ENCODE measurements at regions not wholly inside any gene's neighbourhood (a gene's known extent, or its start where the extent isn't known, plus 50 kb on each side); places are given as distances from the start of the nearest gene placed in this dataset.

DNA sequence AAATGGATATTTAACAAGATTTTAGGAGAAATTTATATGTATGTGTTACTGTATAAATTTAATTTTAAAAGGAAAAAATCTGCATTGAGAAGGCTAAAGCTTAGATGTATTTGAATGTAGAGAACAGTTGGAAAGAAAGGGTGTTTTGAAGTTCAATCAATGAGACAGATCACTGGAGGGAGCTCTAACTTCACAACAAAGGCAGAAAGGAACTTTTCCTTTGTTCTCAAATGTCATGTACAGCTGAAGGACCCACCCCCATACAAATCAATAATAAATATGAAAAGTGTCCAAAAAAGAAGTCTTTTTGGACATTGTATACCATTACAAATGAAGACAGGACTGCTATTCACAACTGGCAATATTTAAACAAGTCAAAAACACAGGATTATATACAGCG is 403.4 kb downstream of the DNAJB9 start:
- intact Hi-C loops (cut with micrococcal nuclease) = no loop called here
- H2AFZ ChIP-seq (ENCODE audit: insufficient read depth, low read depth, low read length, poor library complexity, severe bottlenecking) = no peak overlapping the region
- no peak overlapping the region for H3K27ac Mint-ChIP-seq
- no peaks in the 10 kb centered on the region for H3K9me3 ChIP-seq (replicated peaks in 1 of 2; ENCODE audit: control insufficient read depth in 1 of 2, insufficient read depth in 1 of 2, low read length in 2 of 2)
- no peak overlapping the region for H3K4me2 ChIP-seq (replicated peaks; ENCODE audit: extremely low read depth, low read length, poor library complexity, severe bottlenecking)
- H3K36me3 Mint-ChIP-seq = no peaks in the 10 kb centered on the region
- H3K36me3 ChIP-seq (replicated peaks in 1 of 2; ENCODE audit: control insufficient read depth in 1 of 2, insufficient read depth in 2 of 2, low read length in 2 of 2) = no peaks in the 10 kb centered on the region
- H3K27ac ChIP-seq (ENCODE audit: low read depth in 1 of 2, low read length in 2 of 2) = no peak overlapping the region
- TF ChIP-seq, protein P1, sequence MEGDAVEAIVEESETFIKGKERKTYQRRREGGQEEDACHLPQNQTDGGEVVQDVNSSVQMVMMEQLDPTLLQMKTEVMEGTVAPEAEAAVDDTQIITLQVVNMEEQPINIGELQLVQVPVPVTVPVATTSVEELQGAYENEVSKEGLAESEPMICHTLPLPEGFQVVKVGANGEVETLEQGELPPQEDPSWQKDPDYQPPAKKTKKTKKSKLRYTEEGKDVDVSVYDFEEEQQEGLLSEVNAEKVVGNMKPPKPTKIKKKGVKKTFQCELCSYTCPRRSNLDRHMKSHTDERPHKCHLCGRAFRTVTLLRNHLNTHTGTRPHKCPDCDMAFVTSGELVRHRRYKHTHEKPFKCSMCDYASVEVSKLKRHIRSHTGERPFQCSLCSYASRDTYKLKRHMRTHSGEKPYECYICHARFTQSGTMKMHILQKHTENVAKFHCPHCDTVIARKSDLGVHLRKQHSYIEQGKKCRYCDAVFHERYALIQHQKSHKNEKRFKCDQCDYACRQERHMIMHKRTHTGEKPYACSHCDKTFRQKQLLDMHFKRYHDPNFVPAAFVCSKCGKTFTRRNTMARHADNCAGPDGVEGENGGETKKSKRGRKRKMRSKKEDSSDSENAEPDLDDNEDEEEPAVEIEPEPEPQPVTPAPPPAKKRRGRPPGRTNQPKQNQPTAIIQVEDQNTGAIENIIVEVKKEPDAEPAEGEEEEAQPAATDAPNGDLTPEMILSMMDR (IDR thresholded peaks at IDR 0.05) = no peak
- no peaks in the 10 kb centered on the region for H3K4me1 ChIP-seq (ENCODE audit: control insufficient read depth in 1 of 2, insufficient read depth in 2 of 2, low read length in 2 of 2)
- DNase-seq = no peak
- H3K4me1 Mint-ChIP-seq = no peaks in the 10 kb centered on the region
- no peaks in the 10 kb centered on the region for H4K20me1 ChIP-seq (ENCODE audit: insufficient read depth, low read length)
- no CpG with 5 or more reads among the region's 1 CpG for WGBS (ENCODE audit: insufficient coverage)
- no peaks in the 10 kb centered on the region for H3K79me2 ChIP-seq (ENCODE audit: insufficient read depth, low read length)
- no peak overlapping the region for H3K4me3 ChIP-seq (replicated peaks in 1 of 3; ENCODE audit: low read depth in 2 of 3, low read length in 3 of 3)
- no peaks in the 10 kb centered on the region for H3K27me3 ChIP-seq (ENCODE audit: control insufficient read depth in 2 of 2, insufficient read depth in 2 of 2, low read length in 2 of 2)
- H3K9me3 Mint-ChIP-seq = peaks cover 0 to 3% (median 1%) of the 10 kb centered on the region in 7 donors
- no peaks in the 10 kb centered on the region for H3K27me3 Mint-ChIP-seq (ENCODE audit: low read depth in 3 of 3)
- H3K4me3 Mint-ChIP-seq = no peak overlapping the region
- H3K9ac ChIP-seq (ENCODE audit: insufficient read depth, low read length, poor library complexity, severe bottlenecking) = no peak overlapping the region

DNA sequence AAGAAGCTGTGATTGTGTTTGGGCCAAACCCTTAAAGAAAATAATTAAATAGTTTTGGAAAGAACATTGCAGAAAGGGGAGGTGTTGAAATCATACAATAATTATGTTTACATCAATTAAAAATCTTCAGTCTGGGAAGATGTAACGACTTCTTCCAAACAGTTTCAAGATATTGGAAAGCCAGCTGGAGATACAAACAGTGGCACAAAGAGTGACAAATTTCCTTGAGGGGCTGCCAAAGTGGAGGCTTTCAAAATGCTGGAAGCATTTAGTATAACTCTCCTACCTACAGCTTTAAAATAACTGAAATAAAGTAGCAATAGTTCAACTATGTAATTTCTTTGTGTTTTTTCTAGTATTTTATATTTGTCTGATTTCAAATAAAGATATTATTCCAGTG is 405.0 kb downstream of the DNAJB9 start:
- H3K27ac Mint-ChIP-seq = no peak overlapping the region
- intact Hi-C loops (cut with micrococcal nuclease) = no loop called here
- H3K9ac ChIP-seq (ENCODE audit: insufficient read depth, low read length, poor library complexity, severe bottlenecking) = no peak overlapping the region
- H3K4me1 ChIP-seq (ENCODE audit: control insufficient read depth in 1 of 2, insufficient read depth in 2 of 2, low read length in 2 of 2) = no peaks in the 10 kb centered on the region
- H3K9me3 ChIP-seq (replicated peaks in 1 of 2; ENCODE audit: control insufficient read depth in 1 of 2, insufficient read depth in 1 of 2, low read length in 2 of 2) = no peaks in the 10 kb centered on the region
- H3K79me2 ChIP-seq (ENCODE audit: insufficient read depth, low read length) = no peaks in the 10 kb centered on the region
- no peaks in the 10 kb centered on the region for H3K27me3 Mint-ChIP-seq (ENCODE audit: low read depth in 3 of 3)
- H3K4me1 Mint-ChIP-seq = no peaks in the 10 kb centered on the region
- H3K4me3 Mint-ChIP-seq = no peak overlapping the region
- H3K36me3 ChIP-seq (replicated peaks in 1 of 2; ENCODE audit: control insufficient read depth in 1 of 2, insufficient read depth in 2 of 2, low read length in 2 of 2) = no peaks in the 10 kb centered on the region
- no peak overlapping the region for H3K4me2 ChIP-seq (replicated peaks; ENCODE audit: extremely low read depth, low read length, poor library complexity, severe bottlenecking)
- no peak overlapping the region for H2AFZ ChIP-seq (ENCODE audit: insufficient read depth, low read depth, low read length, poor library complexity, severe bottlenecking)
- H3K27me3 ChIP-seq (ENCODE audit: control insufficient read depth in 2 of 2, insufficient read depth in 2 of 2, low read length in 2 of 2) = no peaks in the 10 kb centered on the region
- no peak for DNase-seq
- no peaks in the 10 kb centered on the region for H3K36me3 Mint-ChIP-seq
- H4K20me1 ChIP-seq (ENCODE audit: insufficient read depth, low read length) = no peaks in the 10 kb centered on the region
- TF ChIP-seq, protein P1 (IDR thresholded peaks at IDR 0.05) = no peak
- H3K9me3 Mint-ChIP-seq = peaks cover 0 to 9% (median 4%) of the 10 kb centered on the region in 7 donors
- no CpG with 5 or more reads among the region's 1 CpG for WGBS (ENCODE audit: insufficient coverage)
- H3K4me3 ChIP-seq (replicated peaks in 1 of 3; ENCODE audit: low read depth in 2 of 3, low read length in 3 of 3) = no peak overlapping the region
- H3K27ac ChIP-seq (ENCODE audit: low read depth in 1 of 2, low read length in 2 of 2) = no peak overlapping the region
